Fibroblast of peridontal ligament (primary cell): ENCODE measurements at regions not wholly inside any gene's neighbourhood (a gene's known extent, or its start where the extent isn't known, plus 50 kb on each side); places are given as distances from the start of the nearest gene placed in this dataset.
A peak's percentile ranks its signal among the peaks of the same experiment; 100 is the strongest.
"Not testable (repeated sequence)": the region's sequence is repeated elsewhere in the genome, so short reads cannot be mapped to it uniquely, and the experiment has no call there.

Experiments used
- DNase-seq: peaks from one replicate; pipeline ENCODE4 v3.0.0-alpha.2; 2010; ENCODE audit errors: extremely low read depth

DNA sequence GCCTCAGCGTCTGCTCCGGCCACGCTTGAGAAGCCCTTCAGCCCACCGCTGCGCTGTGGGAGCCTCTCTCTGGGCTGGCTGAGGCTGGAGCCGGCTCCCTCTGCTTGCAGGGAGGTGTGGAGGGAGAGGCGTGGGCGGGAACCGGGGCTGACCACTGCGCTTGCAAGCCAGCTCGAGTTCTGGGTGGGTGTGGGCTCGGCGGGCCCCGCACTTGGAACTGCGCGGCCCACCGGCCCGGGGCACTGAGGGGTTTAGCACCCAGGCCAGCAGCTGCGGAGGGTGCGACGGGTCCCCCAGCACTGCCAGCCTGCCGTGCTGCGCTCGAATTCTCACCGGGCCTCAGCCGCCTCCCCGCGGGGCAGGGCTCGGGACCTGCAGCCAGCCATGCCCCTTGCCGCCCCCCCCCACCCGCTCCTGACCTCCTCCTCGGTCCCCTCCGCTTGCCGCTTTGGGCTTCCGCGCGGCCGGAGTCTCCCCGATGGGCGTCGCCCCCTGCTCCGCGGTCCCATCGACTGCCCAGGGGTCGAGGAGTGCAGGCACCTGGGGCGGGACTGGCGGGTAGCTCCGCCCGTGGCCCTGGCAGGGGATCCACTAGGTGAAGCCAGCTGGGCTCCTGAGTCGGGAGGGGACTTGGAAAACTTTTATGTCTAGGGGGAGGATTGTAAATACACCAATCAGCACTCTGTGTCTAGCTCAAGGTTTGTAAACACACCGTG lies 106.7 kb downstream of the RAP2B start:
- DNase-seq = no peak

DNA sequence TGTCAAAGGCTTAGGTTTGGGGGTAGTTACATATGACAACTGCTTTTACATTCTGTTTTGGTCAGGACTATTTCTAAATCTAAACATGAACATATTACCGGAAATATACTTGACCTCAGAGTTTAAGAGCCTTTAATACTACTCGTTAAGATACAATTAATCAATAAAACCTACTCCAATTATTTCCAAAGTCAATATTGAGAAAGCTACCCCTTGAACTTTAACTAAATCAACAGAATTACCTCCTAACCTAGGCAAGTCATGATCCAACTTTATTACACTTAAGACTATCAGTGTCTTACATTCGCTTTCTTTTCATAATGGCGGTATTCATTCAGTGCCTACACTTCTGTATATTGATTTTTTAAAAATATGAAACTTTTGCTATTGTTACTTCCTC lies 107.7 kb downstream of the RAP2B start:
- DNase-seq = no peak

DNA sequence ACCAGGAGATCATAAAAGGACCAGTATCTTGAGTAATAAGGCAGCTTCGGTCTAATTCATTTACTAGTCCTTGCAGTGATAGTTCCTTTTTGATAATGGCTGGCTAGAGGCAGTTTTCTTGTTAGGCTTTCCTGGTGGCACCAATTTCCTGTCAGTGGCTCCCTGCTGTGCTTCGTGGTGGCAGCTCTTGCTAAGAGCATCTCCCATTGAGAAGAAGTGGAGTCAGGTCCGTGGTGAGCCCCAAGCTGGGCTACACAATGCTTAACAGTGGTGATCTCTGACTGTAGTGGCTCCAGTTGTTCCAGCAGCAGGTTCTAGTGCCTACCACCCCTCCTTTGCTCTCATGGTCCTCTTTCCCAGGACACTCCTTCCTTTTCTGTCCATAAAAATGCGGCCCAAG lies 111.2 kb downstream of the RAP2B start:
- no peak for DNase-seq

DNA sequence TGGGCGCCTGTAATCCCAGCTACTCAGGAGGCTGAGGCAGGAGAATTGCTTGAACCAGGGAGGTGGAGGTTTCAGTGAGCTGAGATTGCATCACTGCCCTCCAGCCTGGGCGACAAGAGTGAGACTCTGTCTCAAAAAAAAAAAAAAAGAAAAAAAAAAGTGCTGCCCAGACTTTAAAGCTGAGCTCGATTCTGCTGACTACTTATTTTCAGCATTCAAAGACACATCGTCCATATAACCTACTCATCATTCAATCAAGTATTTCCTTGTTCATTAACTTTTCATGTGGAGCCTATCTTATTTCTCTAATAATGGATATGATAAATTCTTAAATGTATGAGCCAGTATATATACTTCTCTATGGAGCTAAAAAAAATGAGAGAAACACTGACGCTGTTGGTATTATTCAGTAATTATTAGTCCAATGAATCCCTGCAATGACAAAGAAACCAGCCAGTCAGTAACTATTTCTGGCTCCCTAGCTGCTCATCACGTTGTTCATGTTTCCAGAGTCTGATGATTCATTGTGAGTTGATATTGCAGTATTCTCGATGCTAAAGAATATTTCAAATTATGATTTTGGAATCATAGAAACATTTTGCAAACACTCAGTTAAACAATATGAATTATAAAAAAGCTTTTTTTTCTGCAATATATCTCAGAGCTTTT lies 111.9 kb downstream of the RAP2B start:
- DNase-seq = peak; percentile 58

DNA sequence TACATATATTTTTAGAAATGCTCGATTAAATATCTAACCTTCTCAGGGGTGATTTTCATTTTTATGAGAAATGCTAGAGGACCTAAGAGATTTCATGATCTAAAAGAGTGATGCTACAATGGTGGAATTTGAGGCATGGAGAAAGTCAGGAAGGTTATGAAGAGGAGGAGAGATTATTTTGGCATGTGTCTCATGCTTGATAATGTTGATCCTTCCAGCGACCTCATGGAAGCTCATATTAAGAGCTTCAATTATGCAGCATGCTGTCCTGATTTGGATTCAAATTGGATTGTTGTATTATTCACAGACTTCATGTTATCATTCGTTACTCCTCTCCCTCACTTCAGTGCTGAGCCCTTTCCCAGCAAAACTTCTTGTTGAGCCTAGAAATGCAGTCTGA lies 112.5 kb downstream of the RAP2B start:
- no peak for DNase-seq

DNA sequence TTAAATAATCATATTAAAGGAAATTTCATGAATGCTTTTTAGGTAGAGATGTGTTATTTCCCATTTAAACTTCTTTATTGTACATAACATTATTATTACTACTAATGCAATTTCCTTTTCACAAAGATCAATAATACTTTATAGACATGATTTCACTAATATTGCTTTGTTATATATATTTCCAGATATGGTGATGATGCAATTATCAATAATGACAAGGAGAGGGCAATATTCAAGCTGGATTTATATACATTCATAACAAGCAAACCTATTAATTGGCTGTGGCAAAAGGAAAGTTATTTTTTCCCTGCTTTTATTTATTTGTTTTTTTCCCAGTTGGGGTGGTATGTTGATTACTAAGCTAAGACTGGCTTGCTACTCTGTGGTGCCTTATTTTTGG lies 113.5 kb downstream of the RAP2B start:
- DNase-seq = no peak

DNA sequence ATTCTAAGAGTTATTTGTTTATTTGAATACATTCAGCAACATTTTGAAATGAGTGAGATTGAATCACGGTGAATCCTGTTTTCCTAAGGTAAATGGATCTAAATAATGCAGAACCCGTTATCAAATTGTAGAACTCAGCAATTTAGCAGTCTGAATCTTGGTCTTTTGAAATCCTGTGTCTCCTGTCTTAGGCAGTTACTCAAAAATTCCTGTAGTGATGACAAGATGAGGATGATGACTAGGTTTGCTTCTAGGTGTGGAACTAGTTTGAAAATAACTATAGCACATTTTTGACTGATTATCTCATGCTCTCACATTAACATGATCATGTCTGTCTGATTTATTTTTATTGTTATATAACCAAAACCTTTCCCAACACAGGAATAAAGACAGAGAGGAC lies 115.0 kb downstream of the RAP2B start:
- DNase-seq = no peak

DNA sequence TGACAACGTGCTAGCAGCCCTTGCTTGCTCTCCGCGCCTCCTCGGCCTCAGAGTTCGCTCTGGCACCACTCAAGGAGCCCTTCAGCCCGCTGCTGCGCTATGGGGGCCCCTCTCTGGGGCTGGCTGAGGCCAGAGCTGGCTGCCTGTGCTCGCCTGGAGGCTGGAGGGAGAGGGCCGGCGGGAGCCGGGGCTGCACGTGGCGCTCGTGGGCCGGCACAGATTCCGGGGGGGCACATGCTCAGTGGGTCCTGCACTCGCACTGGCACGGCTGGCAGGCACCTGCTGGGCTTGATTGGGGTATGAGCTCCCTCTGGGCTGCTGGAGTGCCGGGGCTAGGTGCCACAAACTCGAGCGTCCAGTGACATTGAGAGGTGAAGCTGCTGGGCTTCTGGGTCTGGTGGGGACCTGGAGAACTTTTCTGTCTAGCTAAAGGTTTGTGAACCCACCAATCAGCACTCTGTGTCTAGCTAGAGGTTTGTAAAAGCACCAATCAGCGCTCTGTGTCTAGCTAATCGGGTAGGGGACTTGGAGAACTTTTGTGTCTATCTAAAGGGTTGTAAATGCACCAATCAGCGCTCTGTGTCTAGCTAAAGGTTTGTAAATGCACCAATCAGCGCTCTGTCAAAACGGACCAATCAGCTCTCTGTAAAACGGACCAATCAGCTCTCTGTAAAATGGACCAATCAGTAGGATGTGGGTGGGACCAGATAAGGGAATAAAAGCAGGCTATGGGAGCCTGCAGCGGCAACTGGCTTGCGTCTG lies 119.4 kb downstream of the RAP2B start:
- DNase-seq = not testable (repeated sequence)

DNA sequence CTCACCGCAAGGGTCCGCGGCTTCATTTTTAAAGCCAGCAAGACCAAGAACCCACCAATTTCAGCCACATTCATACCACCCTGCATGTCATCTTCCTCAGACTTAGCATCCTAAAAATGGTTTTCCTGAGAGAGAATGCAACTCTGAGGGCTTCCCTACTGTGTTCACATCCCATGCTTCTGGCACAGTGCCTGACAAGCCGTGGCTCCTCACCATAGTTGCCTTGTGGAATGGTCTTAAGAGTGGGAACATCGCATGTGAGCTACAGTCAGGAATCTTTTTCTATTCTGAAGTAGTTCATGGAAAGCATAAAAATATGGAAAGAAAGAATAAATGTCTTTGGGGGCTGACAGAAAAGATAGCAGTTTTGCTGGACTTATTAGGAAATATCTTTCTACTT lies 120.3 kb downstream of the RAP2B start:
- DNase-seq = no peak

DNA sequence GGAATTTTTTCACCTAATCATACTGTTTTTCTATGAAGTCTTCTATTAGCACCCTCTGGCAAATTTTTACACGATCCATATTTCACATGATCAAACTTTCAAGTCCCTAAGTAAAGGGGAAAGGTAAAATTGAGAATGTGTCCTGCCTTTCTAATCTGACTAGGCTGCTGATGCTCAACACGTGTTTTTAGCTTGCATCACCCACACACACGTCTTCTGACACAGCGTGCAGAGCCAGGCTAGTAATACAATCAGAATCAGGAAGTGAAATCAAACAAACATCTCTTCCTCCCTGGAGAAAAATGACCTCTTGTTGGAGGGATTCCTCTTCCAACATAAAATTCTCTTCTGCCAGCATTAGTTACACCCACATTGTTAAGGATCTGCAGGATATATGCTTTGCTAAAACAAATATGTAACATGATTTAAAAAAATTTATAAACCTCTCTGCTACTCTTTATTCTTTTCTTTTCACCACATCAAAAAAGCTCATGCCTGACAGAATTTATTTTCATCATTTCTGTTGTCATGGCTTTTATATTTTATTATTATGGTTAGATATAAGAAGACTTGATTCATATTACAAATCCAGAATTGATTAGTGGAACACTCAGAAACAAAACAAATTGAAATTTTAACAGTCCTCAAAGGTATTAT lies 122.4 kb downstream of the RAP2B start:
- DNase-seq = peak; percentile 95

DNA sequence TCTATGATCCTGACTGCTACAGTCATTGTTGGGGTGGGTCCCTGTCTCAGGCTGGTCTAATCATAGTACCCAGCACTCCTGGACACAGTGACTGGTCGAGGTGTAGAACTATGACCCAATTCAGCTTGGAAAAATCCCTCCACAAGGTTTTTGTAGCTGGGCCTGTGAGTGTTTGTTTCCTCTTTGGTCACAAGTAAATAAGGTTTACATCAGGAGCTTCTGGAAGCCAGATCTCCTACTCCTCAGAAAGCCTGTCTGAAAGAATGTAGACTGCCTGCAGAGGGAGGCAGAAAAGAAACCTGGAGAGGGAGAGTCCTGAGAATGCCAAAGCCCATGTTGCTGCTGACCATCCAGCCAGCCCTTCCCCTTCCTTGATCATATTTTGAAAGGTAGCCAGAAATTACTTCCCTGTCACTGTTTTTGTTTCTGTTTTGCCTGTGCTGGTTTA lies 123.2 kb downstream of the RAP2B start:
- DNase-seq = peak; percentile 52

DNA sequence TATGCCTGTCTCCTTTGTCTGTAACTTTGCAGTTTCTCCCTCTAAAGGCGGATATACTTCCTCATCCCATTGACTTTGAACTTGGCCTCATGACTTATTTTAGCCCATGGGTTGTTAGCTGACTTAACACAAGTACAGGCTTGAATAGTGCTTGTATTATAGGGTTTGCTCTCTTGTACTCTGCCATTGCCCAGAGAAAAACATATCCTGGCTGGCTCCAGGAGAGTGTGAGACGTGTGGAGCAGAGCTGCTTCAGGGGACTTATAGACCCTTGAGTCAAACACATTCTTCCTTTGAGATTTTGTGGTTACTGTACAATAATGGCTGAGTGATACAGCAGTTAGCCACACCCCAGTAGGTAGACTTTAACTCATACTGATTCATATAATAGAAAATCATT lies 124.0 kb downstream of the RAP2B start:
- DNase-seq = no peak

DNA sequence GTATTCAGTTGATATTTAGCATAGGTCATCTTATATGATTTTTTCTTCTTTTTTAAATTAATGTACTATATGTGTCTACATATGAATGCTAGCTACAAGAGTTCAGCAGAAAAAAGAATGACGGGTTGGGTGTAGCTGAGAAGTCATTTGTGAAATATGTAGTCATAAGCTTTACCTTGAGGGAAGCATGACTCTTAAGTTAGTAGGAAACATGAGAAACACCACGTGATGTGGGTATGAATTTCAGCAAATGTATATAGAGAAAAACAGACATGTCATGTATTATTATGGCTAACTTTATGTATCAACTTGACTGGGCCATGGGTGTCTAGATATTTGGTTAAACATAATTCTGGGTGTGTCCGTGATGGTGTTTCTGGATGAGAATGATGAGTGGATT lies 125.0 kb downstream of the RAP2B start:
- DNase-seq = no peak

DNA sequence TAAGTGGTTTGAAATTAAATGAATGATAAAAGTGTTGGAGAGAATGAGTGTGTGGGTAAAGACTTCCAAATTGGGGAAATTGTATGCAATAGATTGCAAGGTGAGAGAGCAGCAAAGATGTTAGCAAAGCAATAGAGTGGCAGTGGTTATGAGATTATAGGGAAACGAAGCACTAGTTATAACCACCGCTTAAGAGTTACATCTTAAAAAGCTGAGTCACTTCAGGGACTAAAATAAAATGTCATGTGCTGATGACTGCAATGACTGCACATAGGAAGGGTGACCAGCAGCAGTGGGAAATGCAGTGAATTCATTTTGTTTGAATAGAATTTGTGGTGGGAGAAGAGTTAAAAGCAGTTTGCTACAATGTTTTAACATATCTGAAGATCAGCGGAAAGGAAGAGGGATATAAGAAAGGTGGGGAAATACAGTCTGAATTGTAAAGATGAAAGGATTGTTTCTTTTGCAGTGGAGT lies 127.3 kb downstream of the RAP2B start:
- DNase-seq = peak; percentile 51

DNA sequence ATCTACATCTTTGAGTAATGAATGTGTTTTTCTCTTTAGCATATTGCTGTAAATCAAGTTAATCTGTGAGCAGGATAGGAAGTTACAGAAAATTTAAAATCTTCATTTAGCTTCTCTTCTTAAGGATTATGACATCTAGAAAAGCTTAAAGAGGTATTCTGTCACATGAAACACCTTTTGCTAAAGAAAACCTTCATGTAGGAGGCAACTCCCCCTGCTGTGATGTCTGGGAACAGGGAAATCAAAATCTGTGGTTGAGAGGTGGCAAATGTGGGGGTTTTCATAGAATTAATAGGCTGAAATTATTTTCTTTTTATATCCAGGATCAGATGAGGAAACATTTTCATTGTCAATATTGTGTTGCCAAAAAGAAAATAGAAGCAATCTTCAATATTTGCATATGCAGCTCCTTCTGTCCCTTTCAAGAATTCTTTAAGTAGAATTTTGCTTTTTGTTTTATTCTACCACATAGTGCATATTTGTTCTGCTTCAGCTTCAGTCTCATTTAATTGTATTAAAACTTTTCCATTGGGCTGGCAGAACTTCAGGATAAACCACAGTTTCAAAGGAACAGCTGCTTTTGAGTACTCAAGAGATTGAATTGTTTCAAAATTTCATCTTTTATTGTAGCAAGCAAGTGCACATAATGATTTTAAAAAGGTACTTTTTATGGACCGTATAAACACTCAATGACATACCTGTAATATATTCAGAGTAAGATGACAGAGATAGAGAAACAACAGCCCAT lies 128.4 kb downstream of the RAP2B start:
- peak; percentile 81 for DNase-seq

DNA sequence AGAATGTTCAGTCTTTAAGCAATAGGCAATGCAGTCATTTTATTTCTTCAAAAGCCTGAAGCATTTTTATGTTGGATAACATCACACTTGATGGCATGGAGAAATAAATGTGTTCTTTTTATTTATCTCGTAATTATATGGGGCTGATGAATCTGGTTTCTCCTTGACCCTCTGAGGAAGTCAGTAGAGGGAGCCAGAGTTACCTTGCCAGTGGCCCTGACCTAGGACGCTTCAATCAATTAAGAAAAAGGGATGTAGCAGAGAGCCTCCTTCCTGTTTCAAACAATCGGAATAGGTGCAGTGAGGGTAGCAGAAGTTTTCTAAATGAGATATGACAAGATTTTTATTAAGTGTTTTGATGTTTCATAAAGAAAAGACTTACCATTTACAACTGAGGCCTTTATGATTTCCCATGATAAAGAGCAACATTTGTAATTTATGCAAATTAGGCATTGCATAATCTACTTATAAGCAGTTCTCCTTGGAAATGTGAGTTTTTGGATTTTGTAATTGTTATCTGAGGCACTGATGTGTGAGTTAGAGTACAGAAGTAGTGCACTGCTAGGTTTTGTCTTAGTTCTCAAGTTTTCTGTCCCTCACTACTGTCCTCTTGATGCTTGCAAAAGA lies 129.1 kb downstream of the RAP2B start:
- DNase-seq = no peak

DNA sequence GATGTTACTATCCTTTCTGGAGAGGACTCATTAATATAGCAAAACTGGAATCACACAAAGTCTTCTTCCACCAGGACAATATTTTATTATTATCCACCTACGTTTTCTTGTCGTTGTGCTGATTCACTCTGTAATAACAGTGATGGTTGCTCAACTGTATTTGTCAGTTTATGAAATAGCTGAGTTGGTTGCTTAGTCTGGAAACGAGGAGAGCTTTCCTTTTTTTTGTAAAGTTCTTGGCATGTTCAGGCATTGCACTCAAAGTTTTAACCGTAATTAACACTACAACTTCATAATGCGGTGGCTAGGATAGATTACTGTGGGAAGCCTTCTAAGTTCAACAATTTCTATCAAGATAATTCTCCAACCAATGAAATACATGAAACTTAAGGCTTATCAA lies 131.2 kb downstream of the RAP2B start:
- peak; percentile 82 for DNase-seq

DNA sequence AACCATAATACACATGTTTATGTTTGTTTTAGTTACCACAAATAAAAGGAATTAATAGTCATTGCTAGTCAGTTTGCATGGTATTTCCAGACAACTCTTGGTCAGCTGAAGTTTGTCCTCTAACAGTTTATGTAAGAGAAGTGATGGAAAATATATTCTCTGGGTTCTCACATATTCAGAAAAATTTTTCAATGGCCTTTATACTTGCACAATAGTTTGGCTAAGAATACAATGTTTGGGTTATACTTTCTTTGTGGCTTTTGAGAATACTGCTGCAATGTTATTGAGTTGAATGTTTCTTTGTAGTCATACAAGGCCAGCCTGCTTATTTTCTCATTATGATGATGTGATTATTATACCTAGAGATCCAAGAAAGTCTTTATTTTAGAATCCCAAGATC lies 133.9 kb downstream of the RAP2B start:
- peak; percentile 92 for DNase-seq

DNA sequence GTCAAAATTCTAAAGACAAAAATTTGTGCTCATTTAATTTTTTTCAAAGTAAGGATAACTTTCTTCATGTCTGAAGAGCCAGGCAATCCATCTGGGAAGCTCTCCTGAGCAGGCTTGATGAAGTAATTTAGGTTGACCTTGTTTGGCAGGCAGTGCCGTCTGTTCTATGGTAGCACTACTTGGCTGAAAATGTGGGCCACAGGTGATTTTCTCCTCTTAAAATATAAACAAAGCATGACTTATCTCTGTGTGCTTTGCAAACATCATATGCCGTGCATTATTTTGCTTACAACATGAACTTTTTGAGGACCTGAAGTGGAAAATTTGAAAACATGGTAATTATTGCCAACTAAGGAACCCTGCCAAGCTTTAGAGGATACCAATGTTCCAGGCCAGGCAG lies 143.2 kb downstream of the RAP2B start:
- no peak for DNase-seq

DNA sequence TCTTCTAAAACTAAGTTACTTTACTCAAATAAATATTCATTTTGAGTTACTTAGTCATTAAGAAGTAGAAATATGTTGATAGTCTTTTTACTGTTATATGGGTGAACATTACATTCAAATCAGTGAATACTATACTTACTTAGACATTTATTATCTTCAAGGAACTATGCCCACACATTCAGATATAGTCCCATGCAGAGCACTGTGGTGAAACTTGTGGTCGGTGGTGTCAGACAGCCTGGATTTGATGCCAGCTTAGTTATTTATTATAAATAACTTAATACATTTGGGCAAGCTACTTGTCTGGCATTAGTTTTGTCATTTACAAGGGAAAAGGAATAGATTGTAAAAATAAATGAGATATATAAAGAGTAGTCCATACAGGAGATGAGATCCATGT lies 149.5 kb downstream of the RAP2B start:
- no peak for DNase-seq
